NCI-H2081 treated with DMSO at 0.1 percent for 48 hours (cell line): ENCODE measurements at regions not wholly inside any gene's neighbourhood (a gene's known extent, or its start where the extent isn't known, plus 50 kb on each side); places are given as distances from the start of the nearest gene placed in this dataset.
"Not testable (repeated sequence)": the region's sequence is repeated elsewhere in the genome, so short reads cannot be mapped to it uniquely, and the experiment has no call there.

ENCODE experiments used
- DNase-seq: peaks from one replicate; lab custom pipeline; 2025; lab: John Stamatoyannopoulos, UW

GRCh38 chr13:62110079-62110478 is 694.4 kb upstream of the PCDH20 start:
- DNase-seq: no peak

GRCh38 chr13:62104136-62104535 is 688.5 kb upstream of the PCDH20 start:
- not testable (repeated sequence) for DNase-seq

GRCh38 chr13:62096652-62097051 is 681.0 kb upstream of the PCDH20 start:
- DNase-seq: no peak

GRCh38 chr13:62094932-62095331 is 679.3 kb upstream of the PCDH20 start:
- DNase-seq: no peak

- peak; percentile 35 for DNase-seq
Observed at GRCh38 chr13:62093984-62094780, 678.5 kb upstream of the PCDH20 start.

- no peak for DNase-seq
Observed at GRCh38 chr13:62092949-62093348, 677.3 kb upstream of the PCDH20 start.

- DNase-seq: no peak
Observed at GRCh38 chr13:62092536-62092935, 676.9 kb upstream of the PCDH20 start.

GRCh38 chr13:62088165-62088564 is 672.5 kb upstream of the PCDH20 start:
- DNase-seq: no peak

- no peak for DNase-seq
Observed at GRCh38 chr13:62087124-62087523, 671.5 kb upstream of the PCDH20 start.

GRCh38 chr13:62085337-62086229 is 669.9 kb upstream of the PCDH20 start:
- DNase-seq: no peak

- DNase-seq: no peak
Observed at GRCh38 chr13:62084728-62085127, 669.1 kb upstream of the PCDH20 start.

GRCh38 chr13:62067821-62068220 is 652.2 kb upstream of the PCDH20 start:
- no peak for DNase-seq

GRCh38 chr13:62065016-62065415 is 649.4 kb upstream of the PCDH20 start:
- no peak for DNase-seq

GRCh38 chr13:62061751-62062150 is 646.1 kb upstream of the PCDH20 start:
- no peak for DNase-seq

- DNase-seq: no peak
Observed at GRCh38 chr13:62060570-62060969, 644.9 kb upstream of the PCDH20 start.

- DNase-seq: no peak
Observed at GRCh38 chr13:62057286-62057685, 641.6 kb upstream of the PCDH20 start.

GRCh38 chr13:62049992-62050391 is 634.3 kb upstream of the PCDH20 start:
- DNase-seq: no peak

- DNase-seq: no peak
Observed at GRCh38 chr13:62046512-62046911, 630.9 kb upstream of the PCDH20 start.

- DNase-seq: no peak
Observed at GRCh38 chr13:62043600-62043999, 628.0 kb upstream of the PCDH20 start.

- no peak for DNase-seq
Observed at GRCh38 chr13:62040806-62041205, 625.2 kb upstream of the PCDH20 start.

GRCh38 chr13:62040078-62040477 is 624.4 kb upstream of the PCDH20 start:
- no peak for DNase-seq

- no peak for DNase-seq
Observed at GRCh38 chr13:62038214-62038613, 622.6 kb upstream of the PCDH20 start.

- no peak for DNase-seq
Observed at GRCh38 chr13:62035981-62036380, 620.3 kb upstream of the PCDH20 start.
